ENCODE measurements at regions not wholly inside any gene's neighbourhood (a gene's known extent, or its start where the extent isn't known, plus 50 kb on each side); places are given as distances from the start of the nearest gene placed in this dataset.

DNA sequence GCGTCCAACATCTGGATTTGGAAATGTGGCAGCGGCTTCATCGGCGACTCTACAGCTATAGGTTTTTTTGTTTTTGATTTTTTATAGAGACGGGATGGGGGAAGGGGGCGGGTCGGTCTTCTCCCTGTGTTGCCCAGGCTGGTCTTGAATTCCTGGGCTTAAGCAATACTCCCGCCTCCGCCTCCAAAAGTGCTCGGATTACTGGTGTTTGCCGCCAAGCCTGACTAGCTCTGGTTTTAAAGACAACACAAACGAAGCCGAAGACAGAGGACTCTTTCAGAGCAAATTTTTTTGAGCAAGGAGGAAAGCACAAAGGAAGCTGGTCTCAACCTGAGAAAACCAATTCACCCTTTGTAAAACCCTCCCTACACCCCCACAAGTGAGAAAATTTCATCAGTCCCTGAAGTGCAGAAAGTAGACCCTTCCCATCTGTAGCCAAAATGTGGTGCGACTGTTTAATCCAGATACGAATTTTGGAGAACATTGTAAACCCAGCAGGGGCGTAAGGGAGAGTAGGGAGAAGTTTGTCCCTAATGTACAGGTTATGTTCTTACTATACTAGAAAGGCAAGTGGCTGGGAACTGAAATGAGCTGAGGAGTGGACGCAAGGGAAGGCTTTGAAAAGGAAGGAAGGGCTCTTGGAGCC lies 185.9 kb downstream of the TRIM27 start:
- DNase-seq: no peak

DNA sequence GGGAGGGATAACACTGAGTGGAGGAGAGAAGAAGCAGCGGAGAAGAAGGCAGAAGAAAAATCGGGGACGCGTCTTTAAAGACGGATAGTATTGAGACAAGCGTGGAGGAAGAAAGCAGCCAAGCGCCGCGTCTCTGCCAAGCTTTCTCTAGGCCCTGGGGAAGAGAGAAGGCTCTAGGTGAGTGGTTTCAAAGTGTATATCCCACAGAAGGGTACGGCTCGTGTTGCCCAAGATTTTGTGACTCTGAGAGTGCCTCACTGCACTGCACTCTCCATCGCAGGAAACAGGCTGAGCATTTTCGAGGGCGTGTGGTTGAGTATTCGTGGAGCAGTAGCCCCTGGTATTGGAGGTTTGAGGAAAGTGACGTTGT lies 185.4 kb downstream of the TRIM27 start:
- DNase-seq: no peak

DNA sequence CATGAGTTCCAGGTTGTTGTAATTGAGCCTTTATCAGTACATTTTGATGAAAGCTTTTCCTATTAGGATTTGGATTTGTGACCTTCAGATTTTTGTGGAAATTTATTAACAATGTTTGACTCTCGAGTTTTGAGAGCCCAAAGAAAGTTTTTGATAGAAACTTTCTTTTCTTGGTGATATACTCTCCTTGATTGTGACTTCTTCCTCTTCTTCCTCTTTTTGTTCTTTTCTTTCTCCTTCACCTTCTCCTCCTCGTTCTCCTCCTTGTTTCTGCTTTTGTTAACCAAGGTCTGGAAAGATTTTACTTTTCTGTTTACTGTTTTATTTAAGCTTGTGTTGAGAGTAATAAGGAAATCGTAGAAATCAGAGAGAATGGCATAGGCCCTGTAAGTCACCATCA lies 182.4 kb downstream of the TRIM27 start:
- no peak for DNase-seq

DNA sequence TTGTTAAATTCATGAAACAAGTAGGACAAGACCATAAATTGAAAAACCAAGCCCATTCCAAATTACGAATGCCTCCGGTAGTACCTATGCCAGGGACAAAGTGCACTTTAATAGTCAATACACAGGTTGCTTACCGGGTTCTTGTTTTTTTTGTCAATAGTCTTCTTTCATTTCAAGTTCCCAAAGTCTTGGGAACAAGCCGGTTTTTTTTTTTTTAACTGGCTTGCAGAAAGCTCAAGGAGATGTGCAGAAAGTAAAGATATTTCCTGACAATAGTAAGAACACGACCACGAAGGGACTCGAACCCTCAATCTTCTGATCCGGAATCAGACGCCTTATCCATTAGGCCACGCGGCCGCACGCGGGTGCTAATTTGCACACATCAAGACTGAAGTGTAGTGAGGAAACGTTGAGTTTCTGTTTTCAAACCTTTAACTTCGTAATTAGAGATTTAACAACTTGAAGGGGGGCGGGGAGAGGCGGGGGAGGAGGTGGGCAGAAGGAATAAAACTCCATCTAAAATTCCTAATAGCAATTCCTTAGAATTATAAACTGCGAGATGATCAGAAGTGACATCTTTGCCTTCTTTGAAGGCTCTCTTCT lies 181.0 kb downstream of the TRIM27 start:
- DNase-seq: no peak

DNA sequence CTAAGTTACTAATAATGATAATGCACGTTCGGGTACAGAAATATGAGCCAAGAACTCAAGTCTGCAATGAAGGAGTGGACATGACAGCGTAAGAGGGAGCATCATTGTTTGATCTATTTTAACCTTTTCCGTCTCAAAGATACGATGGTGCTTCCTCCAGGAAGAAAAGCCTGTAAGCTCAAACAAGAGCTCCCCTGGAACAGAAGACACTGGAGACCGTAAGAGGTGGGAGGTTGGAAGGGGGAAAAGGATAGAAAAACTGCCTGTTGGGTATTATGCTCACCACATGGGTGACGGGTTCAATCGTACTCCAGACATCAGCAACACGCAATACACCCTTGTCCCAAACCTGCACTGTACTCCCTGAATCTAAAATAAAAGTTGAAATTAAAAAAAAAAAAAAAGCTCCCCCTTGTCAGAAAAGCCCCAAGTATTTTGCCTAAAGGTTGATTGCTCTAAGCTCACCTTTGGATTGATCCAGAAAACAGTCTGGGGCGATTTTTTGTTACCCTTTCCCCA lies 180.5 kb downstream of the TRIM27 start:
- no peak for DNase-seq

DNA sequence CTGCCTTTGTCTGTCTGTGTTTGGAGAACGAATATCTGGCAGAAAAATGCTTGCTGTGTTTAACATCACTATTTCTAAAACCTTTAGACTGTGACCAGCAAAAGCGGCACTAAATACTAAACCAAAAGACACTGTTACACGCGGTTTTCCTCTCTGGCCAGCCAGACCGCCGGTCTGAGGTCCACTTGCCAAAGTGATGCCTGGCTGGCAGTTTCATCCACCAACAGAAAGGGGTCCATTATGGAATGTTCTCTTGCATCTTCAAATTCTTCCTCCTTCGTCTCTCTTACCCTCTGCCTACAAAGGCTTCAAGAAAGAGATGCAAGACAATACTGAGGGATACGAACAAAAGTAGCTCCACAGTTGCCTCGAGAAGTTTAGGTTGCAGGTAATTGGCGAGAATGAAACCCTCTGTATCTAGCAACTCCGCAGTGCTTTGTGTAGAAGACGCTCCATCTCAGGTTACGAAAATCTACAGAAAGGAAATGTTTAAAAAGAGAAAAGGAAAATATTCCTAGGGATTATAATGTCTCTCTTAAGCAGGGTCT lies 176.6 kb downstream of the TRIM27 start:
- DNase-seq: no peak

DNA sequence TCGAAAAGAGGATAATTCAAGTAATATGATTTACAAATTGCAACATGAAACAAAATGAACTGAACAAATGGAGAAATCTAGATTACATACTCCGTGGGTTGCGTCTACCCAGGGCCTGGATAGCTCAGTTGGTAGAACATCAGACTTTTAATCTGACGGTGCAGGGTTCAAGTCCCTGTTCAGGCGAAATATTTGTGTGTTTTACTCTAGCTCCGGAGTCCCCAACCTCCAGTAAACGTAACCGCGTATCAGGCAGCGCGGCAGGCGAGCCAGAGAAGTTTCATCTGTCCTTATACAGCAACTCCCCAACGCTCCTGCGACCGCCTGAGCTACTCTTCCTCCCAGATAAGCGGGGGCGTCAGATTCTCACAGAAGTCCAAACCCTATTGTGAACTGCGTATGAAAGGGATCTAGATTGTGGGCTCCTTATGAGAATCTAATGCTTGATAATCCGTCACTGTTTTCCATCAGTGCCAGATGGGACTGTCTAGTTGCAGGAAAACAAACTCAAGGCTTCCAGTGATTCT lies 176.1 kb downstream of the TRIM27 start:
- DNase-seq: no peak

DNA sequence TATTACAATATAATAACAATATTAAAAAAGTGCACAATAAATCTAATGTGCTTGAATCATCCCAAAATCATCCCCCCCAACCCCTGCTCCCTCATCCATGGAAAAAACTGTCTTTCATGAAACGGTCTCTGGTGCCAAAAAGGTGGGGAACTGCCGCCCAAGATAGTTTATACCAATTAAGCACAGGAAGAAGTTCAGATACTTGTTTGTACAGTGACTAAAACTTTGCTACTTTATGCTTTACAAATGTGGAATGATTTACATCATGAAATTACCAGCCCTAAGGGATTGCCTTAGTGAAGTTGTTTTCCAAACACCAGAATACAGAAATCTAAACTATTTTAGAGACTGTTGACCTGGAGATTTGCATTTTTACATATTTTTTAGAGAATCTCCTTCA lies 175.6 kb downstream of the TRIM27 start:
- DNase-seq: no peak

DNA sequence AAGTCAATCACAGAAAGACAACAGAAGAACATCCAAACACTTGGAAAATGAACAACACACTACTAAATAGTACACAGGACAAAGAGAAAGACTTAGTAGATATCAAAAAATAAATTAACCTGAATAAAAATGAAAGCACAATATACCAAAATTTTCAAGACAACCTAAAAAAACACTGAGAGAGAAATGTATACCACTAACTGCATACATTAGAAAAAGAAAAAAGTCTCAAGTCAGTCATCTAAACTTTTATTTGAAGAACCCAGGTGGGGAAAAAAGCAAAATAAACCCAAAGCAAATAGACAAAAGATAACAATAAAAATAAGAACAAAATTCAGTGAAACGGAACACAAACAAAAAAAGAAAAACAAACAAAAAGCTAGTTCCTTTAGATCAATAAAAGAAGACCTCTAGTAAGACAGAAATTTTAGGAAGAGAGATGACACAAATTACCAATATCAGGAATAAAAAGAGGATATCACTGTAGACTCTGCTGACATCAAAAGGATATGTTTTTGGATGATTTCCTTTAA lies 172.8 kb downstream of the TRIM27 start:
- no peak for DNase-seq

DNA sequence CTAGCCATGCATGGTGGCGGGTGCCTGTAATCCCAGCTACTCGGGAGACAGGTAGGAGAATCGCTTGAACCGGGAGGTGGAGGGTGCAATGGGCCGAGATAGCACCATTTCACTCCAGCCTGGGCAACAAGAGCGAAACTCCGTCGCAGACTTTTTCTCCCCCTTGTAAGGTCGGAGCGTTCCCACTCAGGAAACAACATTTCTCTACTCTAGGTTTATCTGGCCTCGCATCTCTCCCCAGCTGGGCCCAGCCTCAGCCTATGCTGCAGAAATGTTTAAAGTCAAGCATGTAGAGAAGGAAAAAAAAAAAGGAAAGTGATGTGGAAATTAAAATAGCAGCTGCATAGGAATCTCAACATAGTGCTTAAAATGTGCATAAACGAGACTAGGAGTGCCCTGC lies 172.3 kb downstream of the TRIM27 start:
- DNase-seq: no peak

DNA sequence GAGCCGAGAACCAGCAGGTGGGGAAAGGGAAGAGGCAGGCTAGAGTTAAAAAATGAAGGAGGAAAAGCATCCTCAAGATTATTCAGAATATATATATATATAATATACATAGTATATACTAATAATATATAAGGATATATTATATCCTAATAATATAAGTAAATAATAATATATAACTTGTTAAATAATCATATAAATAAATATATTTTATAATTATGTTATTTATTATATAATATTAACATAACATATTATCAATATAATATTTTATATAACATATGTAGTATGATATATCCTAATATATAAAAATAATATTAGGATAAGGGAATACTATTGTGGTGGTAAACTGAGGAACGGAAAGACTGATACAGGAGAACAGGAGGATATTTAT lies 171.8 kb downstream of the TRIM27 start:
- no peak for DNase-seq

DNA sequence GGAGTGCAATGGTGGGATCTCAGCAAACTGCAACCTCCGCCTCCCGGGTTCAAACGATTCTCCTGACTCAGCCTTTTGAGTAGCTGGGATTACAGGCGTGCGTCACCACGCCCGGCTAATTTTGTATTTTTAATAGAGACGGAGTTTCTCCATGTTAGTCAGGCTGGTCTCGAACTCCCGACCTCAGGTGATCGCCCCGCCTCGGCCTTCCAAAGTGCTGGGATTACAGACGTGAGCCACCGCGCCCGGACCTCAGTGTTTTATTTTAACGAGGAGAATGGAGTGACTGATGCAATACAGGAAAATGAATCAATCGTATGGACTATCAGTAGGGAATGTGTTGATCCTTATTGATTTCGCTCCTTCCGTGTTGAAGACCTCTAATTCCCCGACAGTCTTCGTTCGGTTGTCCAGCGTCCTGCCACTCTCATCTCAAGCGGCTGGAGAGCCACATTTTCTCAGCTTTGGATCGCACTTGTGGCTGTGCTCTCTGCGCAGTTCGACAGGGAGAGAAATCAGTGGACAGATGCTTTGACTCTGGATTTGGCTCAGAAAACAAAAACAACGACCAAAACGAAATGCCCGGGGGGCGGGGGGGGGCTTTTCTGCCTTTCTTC lies 166.2 kb downstream of the TRIM27 start:
- DNase-seq: no peak

DNA sequence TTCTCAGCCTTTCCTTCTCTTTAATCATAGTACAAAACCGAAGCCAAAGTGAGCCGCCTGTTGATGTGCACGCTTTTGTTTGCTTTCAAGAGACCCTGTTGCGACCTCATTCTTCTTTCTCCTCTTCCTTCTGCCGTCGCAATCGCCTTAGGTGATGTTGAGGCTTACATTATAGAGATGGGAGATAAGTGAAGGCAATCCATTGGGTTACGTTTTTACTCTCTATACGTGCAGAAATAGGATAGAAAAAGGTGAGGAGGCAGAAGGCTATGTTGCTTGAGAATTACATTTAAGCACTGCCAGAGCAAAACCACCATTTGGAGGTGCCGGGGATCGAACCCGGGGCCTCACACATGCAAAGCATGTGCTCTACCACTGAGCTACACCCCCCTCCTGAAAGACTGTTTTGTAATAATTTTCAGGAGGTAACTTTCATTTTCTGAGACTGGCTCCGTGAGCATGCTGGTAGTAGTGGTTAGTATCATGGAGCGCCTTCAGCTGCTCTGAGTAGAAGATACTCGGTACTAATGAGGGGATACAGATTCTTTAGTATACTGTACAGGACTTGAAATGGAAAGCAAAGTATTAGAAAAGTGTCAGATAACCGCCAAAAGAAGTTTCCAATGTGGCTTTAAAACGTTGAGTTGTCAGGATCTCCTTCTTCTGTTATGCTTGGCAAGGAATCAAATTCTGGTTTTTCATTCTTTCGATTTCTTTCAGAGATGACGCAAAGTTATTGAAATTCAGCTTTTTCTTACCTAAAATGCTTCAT lies 165.6 kb downstream of the TRIM27 start:
- no peak for DNase-seq

DNA sequence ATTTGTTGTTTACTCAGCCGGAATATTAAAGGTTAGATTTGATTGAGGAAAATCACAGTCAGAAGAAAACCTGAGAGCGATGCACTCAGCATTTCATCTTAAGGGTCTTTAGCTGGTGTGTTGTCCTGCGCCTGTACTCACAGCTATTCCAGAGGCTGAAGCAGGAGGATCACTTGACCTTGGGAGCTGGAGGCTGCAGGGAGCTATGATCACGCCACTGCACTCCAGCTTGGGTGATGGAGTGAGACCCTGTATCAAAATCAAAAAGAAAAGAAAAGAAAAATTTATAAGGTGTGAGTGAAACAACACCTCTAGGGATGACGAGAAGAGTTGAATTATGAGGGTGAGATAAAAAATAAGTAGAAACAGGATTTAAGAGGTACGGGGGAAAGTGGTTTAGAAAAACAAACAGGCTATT lies 165.0 kb downstream of the TRIM27 start:
- DNase-seq: no peak

DNA sequence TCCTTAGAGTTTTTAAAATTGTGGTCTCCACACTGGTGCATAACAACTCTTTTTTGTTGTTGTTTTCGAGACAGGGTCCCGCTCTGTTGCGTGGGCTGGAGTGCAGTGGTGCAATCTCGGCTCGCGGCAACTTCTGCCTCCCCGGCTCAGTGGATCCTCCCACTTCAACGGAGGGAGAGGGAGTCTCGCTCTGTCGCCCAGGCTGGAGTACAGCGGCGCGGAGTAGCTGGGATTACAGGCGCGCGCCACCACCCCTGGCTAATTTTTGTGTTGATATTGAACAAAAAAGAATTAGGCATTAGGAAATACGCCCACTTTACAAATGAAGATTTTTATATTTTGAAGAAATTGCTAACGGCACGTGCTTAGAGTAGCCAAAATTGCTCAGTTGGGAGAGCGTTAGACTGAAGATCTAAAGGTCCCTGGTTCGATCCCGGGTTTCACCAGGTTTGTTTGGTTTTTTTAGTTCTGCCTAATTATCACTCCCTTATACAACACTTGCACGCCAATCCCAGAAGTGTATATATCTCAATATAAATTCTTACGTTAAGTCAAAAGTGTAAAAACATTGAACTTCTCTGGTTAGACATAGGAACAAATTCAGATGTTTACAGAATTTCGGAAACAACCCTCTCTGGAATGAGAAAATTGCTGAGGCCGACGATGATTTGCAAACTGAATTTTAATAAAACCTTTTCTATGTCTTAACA lies 159.6 kb downstream of the TRIM27 start:
- no peak for DNase-seq

DNA sequence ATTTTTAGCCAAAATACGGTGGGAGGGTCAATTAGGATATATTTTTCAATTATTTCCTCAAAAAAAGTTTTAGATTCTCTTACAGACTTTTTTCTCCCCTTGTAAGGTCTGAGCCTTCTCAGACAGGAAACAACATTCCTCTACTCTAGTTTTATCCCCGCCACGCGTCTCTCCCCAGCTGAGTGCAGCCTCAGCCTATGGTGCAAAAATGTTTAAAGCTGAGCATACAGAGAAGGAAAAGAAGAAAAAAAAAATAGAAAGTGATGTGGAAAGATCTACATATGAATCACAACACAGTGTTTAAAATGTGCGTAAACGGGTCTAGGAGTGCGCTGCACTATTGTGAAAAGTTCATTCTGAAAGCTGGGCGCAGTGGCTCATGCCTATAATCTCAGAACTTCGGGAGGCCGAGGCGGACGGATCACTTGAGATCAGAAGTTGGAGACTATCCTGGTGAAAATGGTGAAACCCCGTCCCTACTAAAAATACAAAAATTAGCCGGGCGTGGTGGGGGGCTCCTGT lies 159.0 kb downstream of the TRIM27 start:
- DNase-seq: no peak

DNA sequence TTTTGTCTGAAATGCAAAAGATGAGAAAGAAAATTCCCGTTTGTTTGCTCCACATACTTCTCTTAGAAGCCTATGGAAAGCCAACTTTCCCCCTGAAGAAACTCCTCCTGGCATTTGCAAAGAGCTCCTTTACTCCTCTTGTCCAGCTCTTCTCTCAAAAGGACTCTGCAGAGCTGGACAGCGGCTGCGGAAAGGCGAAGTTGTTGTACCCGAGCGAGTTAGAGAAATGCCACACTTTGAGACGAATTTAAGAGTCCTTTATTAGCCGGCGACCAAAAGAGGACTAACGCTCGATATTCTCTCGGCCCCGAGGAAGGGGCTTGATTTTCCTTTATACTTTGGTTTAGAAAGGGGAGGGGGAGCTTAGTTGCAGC lies 157.8 kb downstream of the TRIM27 start:
- DNase-seq: no peak

DNA sequence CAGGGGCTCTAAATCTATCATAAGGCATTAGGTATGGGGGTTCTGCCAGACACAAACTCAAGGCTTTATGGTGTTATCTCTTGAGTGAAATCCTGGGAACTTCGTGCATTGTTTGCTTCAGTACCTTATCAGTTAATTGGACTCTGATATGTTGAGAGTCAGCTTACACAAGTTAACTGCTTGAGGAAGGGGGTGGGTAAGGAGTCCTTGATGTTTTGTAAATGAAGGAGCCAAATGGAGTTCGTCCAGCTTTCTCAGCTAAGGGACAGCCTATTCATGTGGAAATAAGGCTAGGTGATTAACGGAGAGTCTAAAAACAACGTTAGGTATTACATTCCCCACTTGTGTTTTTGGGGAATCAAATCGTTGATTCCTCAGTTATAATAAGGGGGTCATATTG lies 157.4 kb downstream of the TRIM27 start:
- no peak for DNase-seq

DNA sequence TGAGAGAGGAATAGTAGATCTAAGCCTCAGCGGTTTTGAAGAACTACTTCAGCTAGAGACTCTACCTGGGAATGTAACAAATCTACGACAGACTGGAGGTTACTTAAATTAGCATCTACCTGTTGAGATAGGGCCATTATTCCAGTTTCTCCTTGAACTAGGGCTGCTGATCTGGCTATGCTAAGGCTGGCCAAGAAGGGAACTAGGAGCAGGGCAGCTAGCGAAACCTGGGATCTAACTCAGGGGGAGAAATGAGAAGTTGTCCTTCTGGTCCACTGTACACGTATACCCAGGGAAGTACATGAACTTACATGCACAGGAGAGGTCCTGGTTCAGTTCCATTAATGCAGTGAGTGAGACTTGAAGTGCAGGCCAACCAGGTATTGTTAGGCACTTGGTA lies 156.7 kb downstream of the TRIM27 start:
- DNase-seq: no peak

DNA sequence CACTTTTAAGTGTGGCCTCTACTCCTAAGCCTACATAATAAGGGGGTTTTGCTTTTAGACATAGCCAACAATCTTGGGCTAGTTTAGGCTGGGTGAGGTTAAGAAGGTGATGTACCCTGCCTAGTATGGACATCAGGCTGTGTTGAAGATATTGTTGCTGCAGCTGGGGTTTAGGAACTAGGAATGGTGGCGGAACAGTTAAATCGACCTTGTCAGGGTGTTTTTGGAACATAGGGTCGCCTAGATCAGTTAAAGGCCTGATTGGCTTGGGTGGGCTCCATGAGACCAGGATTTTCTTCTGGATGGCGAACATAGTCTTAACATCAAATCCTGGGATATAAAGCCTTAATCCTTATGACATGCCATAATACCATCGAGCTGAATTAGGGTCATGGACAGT lies 156.1 kb downstream of the TRIM27 start:
- DNase-seq: no peak

DNA sequence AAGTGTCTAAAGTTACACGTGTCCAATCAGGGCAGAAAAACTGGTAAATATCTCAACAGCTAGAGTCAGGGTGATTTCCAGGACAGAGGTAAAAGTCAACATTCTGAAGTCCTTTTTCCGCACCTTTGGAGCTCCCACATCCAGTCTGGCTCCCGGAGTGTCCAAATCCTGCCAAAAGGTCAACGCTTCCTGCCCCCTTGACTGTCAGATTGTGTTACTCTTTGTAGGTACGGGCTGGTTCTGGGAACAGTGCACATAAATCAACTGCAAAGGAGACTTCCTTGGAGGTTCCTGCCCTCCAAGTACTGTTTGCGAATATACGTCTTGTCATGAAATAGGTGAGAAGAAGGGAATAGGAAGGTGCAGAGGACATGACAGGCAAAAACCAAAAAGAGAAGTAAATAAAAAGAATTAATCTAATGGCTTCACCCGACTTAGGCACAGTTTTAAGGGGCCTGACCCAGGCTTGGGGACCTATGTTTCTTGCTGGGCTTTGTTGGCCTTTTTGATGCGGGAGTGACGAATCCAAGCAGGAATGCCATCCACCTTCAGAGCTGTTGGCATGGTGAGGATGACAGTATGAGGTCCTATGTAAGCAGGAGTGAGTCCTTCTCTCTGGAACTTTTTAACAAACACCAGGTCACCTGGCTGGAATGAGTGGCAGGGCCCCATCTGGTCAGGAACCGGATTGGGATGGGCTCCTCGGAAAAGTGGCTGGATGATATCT lies 155.4 kb downstream of the TRIM27 start:
- no peak for DNase-seq
